Endodermal cell (in vitro differentiated cells): ENCODE measurements at regions not wholly inside any gene's neighbourhood (a gene's known extent, or its start where the extent isn't known, plus 50 kb on each side); places are given as distances from the start of the nearest gene placed in this dataset.

Experiments used
- DNase-seq: peaks from one replicate; pipeline ENCODE4 v3.0.0-alpha.2; 2017
- H3K27ac ChIP-seq: 2 replicates; pipeline ENCODE4 v1.5.1; 2013; ENCODE audit warnings: mild to moderate bottlenecking, low read depth, low read length, moderate library complexity
- H3K27me3 ChIP-seq: 2 replicates; pipeline ENCODE4 v1.6.1; 2013; ENCODE audit warnings: mild to moderate bottlenecking, low read length, moderate library complexity; ENCODE audit not compliant: insufficient read depth, control insufficient read depth, poor library complexity, severe bottlenecking
- H3K36me3 ChIP-seq: 2 replicates; pipeline ENCODE4 v1.7.0; 2013; ENCODE audit warnings: mild to moderate bottlenecking, low read length, moderate library complexity; ENCODE audit not compliant: control insufficient read depth, insufficient read depth
- H3K4me1 ChIP-seq: one replicate; pipeline ENCODE4 v1.7.0; 2013; ENCODE audit warnings: low read length; ENCODE audit not compliant: control insufficient read depth, insufficient read depth
- H3K4me3 ChIP-seq: 2 replicates; pipeline ENCODE4 v1.5.1; 2013; ENCODE audit warnings: mild to moderate bottlenecking, low read length, moderate library complexity
- H3K9ac ChIP-seq: 2 replicates; pipeline ENCODE4 v1.6.1; 2013; ENCODE audit warnings: mild to moderate bottlenecking, low read length, moderate library complexity; ENCODE audit not compliant: poor library complexity, severe bottlenecking; ENCODE audit errors: extremely low read depth
- H3K9me3 ChIP-seq: 2 replicates; pipeline ENCODE4 v1.6.1; 2013; ENCODE audit warnings: mild to moderate bottlenecking, low read length, moderate library complexity; ENCODE audit not compliant: control insufficient read depth
- H3K27ac Mint-ChIP-seq: 2 replicates; pipeline ENCODE4 v1.8.0; 2020; ENCODE audit warnings: mixed read lengths
- H3K27me3 Mint-ChIP-seq: 2 replicates; pipeline ENCODE4 v1.8.0; 2021; ENCODE audit warnings: mild to moderate bottlenecking, mixed read lengths; ENCODE audit not compliant: insufficient read depth
- H3K36me3 Mint-ChIP-seq: 2 replicates; pipeline ENCODE4 v1.8.0; 2020; ENCODE audit warnings: low read depth, mixed read lengths
- H3K4me1 Mint-ChIP-seq: 2 replicates; pipeline ENCODE4 v1.8.0; 2020; ENCODE audit warnings: mixed read lengths
- H3K4me3 Mint-ChIP-seq: 2 replicates; pipeline ENCODE4 v1.8.0; 2020; ENCODE audit warnings: mild to moderate bottlenecking, moderate library complexity, mixed read lengths
- H3K9me3 Mint-ChIP-seq: 2 replicates; pipeline ENCODE4 v1.8.0; 2020; ENCODE audit warnings: mild to moderate bottlenecking, mixed read lengths
- CTCF ChIP-seq: fragments of 200-600 bp; sonication (generic); conservative IDR thresholded peaks from 2 replicates; pipeline ENCODE4 v1.5.0; 2021; ENCODE audit warnings: antibody characterized with exemption, mild to moderate bottlenecking
- WGBS, 2 experiments: methylation state at CpG; one replicate each; pipeline versions ENCODE4 v1.1.5 to v1.1.7; 2013; ENCODE audit warnings: missing lambda C conversion rate in 2 of 2, mixed read lengths in 1 of 2; ENCODE audit not compliant: insufficient coverage in 1 of 2, insufficient read length in 1 of 2; 5-methylcytosine and 5-hydroxymethylcytosine counted together

GRCh38 chr5:171702135-171702770 is 83.4 kb upstream of the SMIM23 start:
- no peak overlapping the region for H3K9ac ChIP-seq
- WGBS, 2 experiments: 85 to 93% methylated on average over 7 to 13 of the region's 13 CpGs
- Mint-ChIP-seq H3K27ac (no peak overlapping the region), H3K9me3 (no peaks in the 10 kb centered on the region), H3K4me1 (no peaks in the 10 kb centered on the region), H3K4me3 (no peak overlapping the region), H3K36me3 (no peaks in the 10 kb centered on the region), H3K27me3 (peaks cover 6% of the 10 kb centered on the region)
- H3K36me3 ChIP-seq: no peaks in the 10 kb centered on the region
- no peak overlapping the region for H3K4me3 ChIP-seq
- no peak for TF ChIP-seq CTCF
- DNase-seq: peak; percentile 46
- H3K9me3 ChIP-seq: no peaks in the 10 kb centered on the region
- no peaks in the 10 kb centered on the region for H3K27me3 ChIP-seq
- H3K27ac ChIP-seq: no peak overlapping the region
- no peaks in the 10 kb centered on the region for H3K4me1 ChIP-seq

DNA sequence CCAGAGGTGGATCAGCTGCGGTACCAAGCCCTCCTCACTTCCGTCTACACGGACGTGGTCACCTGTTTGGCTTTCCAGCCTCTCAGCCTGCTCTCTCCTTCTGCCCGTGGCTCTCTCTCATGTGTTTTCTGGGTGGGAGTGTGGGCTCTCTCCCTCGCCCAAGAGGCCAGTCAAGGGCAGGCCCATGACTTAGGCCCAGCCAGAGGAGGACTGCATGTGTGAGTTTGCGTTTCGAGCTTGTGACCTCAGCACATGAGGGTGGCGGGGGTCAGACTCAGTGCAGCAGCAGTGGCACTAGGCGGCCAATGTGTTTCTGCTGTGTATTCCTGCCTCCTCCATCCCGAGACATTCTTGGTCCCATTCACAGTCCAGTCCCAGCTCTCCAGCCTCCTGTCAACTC is 82.5 kb upstream of the SMIM23 start:
- Histone ChIP-seq H3K9me3 (no peaks in the 10 kb centered on the region), H3K27me3 (no peaks in the 10 kb centered on the region), H3K4me3 (no peak overlapping the region), H3K9ac (no peak overlapping the region), H3K36me3 (no peaks in the 10 kb centered on the region), H3K4me1 (no peaks in the 10 kb centered on the region), H3K27ac (no peak overlapping the region)
- no peak for TF ChIP-seq CTCF
- H3K4me3 Mint-ChIP-seq: no peak overlapping the region
- H3K27ac Mint-ChIP-seq: no peak overlapping the region
- H3K27me3 Mint-ChIP-seq: peaks cover 6% of the 10 kb centered on the region
- H3K9me3 Mint-ChIP-seq: no peaks in the 10 kb centered on the region
- no peaks in the 10 kb centered on the region for H3K4me1 Mint-ChIP-seq
- no peaks in the 10 kb centered on the region for H3K36me3 Mint-ChIP-seq
- peak; percentile 31 for DNase-seq
- WGBS, 2 experiments: 85 to 87% methylated on average over 9 to 11 of the region's 11 CpGs

DNA sequence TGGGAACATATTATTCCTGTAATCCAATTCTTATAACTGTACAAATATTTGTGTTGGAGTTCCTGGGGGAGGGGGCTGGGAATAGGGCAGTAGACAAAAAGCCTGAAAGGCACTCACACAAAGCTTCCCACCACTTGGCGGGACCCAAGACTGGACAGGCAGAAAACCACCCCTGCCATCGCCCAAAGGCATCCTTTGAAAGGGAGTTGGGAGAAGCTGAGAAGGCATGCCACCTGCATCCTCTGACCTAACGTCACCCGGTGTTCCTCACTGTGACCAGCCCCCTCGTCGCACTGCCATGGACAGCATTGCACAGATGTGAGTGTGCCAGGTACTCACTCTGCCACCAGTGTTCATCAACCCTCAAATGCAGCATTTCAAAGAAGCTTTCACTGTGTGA is 80.6 kb upstream of the SMIM23 start:
- no peak overlapping the region for H3K27ac ChIP-seq
- H3K9me3 ChIP-seq: no peaks in the 10 kb centered on the region
- Mint-ChIP-seq H3K9me3 (no peaks in the 10 kb centered on the region), H3K27me3 (peaks cover 6% of the 10 kb centered on the region), H3K36me3 (no peaks in the 10 kb centered on the region), H3K4me1 (no peaks in the 10 kb centered on the region), H3K27ac (no peak overlapping the region), H3K4me3 (no peak overlapping the region)
- WGBS, 2 experiments: 92% methylated on average over 2 to 6 of the region's 6 CpGs
- H3K36me3 ChIP-seq: no peaks in the 10 kb centered on the region
- TF ChIP-seq CTCF: no peak
- DNase-seq: peak; percentile 22
- no peak overlapping the region for H3K4me3 ChIP-seq
- no peak overlapping the region for H3K9ac ChIP-seq
- H3K27me3 ChIP-seq: no peaks in the 10 kb centered on the region
- H3K4me1 ChIP-seq: no peaks in the 10 kb centered on the region
